C4-2B (cell line): ENCODE measurements at regions not wholly inside any gene's neighbourhood (a gene's known extent, or its start where the extent isn't known, plus 50 kb on each side); places are given as distances from the start of the nearest gene placed in this dataset.
"Not testable (repeated sequence)": the region's sequence is repeated elsewhere in the genome, so short reads cannot be mapped to it uniquely, and the experiment has no call there.

Experiments
- H3K27ac ChIP-seq: fragments of 450-650 bp; 2 replicates; pipeline ENCODE4 v1.5.1; 2017
- ZFX ChIP-seq: fragments of 450-650 bp; IDR thresholded peaks from 2 replicates; pipeline ENCODE4 v1.6.1; 2017
- TF ChIP-seq, protein P1 (sequence below): fragments of 450-650 bp; conservative IDR thresholded peaks from 2 replicates; pipeline ENCODE4 v1.5.1; 2017; ENCODE audit warnings: mild to moderate bottlenecking

DNA sequence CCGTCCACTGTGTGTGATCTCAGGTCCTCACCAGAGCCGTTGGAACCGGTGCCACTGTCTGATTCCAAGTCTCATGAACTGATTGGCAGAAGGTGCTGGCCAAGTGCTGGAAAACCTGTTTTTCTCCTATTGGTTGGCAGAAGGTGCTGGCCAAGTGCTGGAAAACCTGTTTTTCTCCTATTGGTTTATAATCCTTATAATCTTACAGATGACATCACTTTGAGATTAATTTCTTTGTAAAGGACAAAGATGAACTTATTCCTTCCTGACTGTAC is 1106.3 kb downstream of the BRD1 start:
- TF ChIP-seq, protein P1, sequence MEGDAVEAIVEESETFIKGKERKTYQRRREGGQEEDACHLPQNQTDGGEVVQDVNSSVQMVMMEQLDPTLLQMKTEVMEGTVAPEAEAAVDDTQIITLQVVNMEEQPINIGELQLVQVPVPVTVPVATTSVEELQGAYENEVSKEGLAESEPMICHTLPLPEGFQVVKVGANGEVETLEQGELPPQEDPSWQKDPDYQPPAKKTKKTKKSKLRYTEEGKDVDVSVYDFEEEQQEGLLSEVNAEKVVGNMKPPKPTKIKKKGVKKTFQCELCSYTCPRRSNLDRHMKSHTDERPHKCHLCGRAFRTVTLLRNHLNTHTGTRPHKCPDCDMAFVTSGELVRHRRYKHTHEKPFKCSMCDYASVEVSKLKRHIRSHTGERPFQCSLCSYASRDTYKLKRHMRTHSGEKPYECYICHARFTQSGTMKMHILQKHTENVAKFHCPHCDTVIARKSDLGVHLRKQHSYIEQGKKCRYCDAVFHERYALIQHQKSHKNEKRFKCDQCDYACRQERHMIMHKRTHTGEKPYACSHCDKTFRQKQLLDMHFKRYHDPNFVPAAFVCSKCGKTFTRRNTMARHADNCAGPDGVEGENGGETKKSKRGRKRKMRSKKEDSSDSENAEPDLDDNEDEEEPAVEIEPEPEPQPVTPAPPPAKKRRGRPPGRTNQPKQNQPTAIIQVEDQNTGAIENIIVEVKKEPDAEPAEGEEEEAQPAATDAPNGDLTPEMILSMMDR = no peak
- TF ChIP-seq ZFX = no peak
- H3K27ac ChIP-seq = peak overlapping the region; percentile 66

DNA sequence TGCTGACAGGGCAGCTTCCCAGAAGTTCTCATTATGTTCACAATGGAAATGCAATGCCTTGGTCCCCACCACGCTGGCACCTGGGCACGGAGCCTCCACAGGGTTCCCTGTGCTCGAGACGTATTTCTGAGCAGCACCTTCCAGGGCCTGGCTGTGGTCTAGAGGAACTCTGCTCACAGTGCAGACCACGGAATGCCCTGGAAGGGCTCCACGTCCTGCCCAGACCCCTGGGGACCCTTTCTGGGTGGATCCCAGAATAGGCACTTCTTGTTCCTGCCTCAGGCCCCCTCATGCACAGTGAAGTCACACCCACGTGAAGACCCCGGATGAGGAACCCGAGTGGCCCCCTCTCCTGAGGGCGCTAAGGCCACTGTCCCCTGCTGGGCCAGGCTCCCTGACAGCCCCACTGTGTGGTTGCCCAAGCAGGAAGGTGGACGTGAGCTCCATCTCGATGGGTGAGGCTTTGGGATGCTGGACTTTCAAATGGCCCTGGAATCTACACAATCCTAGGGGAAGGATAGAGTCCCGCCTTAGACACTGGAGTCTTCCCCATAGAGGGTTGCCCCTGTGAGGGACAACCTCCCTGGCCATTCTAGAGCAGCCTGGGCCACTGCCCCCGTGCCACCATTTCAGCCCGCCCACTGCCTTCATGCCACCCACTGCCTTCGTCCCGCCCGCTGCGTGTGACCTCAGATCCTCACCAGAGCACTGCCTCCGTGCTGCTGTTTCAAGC is 1106.8 kb downstream of the BRD1 start:
- TF ChIP-seq, protein P1 = no peak
- no peak for TF ChIP-seq ZFX
- H3K27ac ChIP-seq = peak overlapping the region; percentile 66

DNA sequence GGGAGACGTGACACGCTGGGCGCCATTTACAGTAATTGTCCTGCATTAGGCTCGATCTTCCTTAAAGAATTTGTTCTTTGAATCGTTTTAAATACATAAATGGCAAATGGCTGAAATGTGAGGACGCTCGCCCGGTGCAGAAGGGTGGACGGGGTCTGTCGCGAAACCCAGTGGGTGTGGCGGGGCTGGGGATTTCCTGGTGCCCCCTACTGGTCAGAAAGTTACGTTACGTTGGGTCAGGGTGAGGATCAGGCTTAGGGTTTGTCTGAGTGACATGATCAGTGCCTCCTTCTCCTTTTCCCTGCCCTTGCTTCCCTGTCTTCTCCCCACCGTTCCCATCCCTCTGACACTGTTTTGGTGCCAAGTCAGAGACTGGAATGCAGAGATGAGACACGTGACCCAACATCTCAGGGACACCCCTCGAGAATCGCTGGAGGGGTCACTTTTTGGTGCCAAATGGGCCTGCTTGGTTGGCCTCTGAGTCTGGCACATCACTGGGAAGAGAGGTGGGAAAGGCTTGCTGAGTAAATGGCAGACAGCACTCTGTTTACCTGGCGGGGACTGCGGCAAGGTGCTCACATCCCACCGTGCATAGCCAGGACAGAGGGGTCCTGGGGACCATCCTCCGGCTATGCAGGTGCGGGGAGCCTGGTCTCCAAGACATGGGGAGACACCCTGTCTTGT is 1107.6 kb downstream of the BRD1 start:
- peak overlapping the region; percentile 66 for H3K27ac ChIP-seq
- TF ChIP-seq, protein P1 = no peak; the same call in 1 of the 2 replicates
- no peak for TF ChIP-seq ZFX

DNA sequence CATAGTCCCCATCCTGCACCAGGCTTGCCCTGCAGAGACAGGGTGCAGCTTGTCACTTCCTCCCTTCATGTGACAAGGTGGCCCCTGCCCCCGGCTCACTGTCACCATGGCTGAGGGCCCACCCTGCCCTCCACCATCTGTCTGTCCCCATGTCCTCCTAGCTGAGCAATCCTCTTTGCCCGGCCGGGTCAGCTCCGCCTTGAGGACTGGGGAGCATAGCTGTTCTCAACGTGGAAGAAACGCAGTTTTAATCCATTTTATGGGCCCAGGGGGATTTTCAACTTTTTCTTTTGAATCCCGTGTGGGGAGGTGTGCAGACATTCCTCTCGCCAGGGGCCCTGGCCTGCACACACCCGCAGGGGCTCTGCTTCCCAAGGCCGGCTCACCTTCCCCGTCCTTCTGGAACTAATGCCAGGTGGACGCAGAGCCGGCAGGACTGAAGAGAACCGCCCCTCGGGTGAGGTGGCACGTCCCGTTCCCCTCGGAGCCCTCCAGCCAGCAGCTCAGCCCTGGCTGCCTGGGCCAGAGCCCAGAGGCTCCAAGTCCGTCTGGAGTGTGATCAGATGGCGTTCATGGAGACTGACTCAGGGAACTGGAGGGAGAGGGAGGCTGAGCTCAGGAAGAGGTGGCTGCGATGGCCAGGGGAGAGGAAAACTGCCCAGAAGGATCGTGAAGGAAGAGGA is 1108.7 kb downstream of the BRD1 start:
- TF ChIP-seq, protein P1 = no peak
- no peak for TF ChIP-seq ZFX
- H3K27ac ChIP-seq = no peak overlapping the region

DNA sequence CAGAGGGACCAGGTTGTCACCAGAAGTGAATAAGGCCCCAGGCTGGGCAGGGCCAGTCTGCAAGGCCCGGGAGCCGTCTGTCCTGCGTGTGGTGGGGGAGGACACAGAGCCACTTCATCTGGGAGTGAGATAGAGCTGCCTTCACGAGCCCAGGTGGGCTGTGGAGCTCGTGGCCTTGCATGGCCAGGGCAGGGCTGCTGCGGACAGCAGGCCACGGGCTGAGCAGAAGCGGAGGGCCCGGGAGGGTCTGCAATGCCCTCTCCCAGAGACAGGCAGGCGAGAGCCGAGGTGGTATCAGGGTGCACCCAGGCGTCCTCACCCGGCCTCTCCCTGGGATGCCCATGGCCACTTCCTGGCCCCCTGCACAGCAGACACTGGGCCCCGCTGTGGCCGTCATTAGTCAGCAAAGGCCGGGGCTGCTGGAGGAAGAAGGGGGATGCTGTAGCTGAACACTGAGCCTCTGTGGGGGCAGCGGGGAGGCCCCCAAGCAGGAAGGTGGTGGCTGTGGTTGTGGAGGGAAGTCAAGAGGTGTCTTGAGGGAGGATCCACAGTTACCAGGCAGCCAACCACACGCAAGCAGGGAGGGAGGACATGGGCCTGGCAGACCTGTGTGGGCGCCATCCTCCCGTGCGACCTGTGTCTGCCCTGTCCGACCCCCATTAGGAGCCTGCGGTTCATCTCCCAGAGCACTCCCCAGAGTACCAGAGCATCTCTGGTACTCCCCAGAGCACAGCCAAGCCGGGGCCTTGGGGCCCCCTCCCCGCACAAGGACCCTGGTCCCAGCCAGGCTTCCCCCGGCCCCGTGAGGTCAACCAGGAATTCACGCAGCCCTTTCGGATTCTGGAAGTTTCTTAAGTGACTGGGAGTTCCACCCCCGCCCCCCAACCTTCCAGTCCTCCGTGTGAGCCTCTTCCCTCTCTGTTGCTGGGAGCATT is 1109.5 kb downstream of the BRD1 start:
- TF ChIP-seq, protein P1 = no peak
- no peak for TF ChIP-seq ZFX
- no peak overlapping the region for H3K27ac ChIP-seq

DNA sequence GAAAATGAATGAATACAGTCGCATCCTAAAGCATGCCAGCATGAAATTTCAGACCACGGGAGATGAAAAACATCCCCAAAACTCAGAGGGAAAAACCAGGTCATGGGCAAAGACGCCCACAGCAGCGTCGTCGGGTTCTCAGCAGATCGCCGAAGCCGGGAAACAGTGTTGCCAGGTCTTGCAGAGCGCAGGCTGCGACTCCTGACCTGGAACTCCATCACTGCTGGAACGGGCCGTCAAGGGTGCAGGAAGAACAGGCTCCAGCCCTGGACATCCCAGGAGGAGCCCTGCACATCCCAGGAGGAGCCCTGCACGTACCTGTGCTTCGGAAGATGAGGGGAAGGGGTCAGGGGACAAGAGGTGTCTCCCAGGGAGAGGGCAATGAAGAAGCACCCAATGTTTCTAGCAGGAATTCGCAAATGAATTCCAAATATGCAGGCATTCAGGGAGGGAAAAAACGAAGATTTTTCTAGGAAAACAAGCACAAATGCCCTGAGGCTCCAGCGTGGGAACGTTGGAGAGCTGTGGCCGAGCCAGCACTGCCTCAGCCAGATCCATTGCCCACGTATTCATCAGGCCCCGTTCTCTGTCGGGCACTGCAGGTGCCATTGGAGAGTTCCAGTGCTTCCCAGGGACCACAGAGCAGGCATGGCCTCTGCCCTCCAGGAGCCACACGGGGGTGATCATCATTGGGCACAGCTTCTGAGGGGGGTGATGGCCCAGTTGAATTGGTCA is 1110.4 kb downstream of the BRD1 start:
- no peak overlapping the region for H3K27ac ChIP-seq
- TF ChIP-seq, protein P1 = no peak
- TF ChIP-seq ZFX = no peak

DNA sequence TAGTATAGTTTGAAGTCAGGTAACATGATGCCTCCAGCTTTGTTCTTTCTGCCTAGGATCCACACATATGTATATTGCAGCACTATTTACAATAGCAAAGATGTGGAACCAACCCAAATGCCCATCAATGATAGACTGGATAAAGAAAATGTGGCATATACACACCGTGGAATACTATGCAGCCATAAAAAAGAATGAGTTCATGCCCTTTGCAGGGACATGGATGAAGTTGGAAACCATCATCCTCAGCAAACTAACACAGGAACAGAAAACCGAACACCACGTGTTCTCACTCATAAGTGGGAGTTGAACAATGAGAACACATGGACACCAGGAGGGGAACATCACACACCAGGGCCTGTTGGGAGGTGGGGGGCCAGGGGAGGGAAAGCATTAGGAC is 1111.5 kb downstream of the BRD1 start:
- not testable (repeated sequence) for H3K27ac ChIP-seq
